SK-N-MC (cell line): ENCODE measurements at regions not wholly inside any gene's neighbourhood (a gene's known extent, or its start where the extent isn't known, plus 50 kb on each side); places are given as distances from the start of the nearest gene placed in this dataset.

ENCODE experiments used
- EZH2 ChIP-seq: fragments of 200-600 bp; sonication (generic); IDR thresholded peaks from one replicate; pipeline ENCODE4 v1.6.1; 2017; ENCODE audit warnings: antibody characterized with exemption
- POLR2AphosphoS5 ChIP-seq: IDR thresholded peaks from 2 replicates; pipeline ENCODE4 v1.6.1; 2012; ENCODE audit warnings: mild to moderate bottlenecking, low read depth, low read length, borderline replicate concordance

GRCh38 chr17:33977729-33978514 is 277.2 kb upstream of the CCL2 start:
- TF ChIP-seq EZH2 (no peak), POLR2AphosphoS5 (no peak)
